AG09319 (cell line): ENCODE measurements at regions not wholly inside any gene's neighbourhood (a gene's known extent, or its start where the extent isn't known, plus 50 kb on each side); places are given as distances from the start of the nearest gene placed in this dataset.

Source experiments
- DNase-seq: peaks from one replicate; pipeline ENCODE4 v3.0.0-alpha.2; 2010; ENCODE audit warnings: low read depth; ENCODE audit errors: extremely low read depth
- CTCF ChIP-seq: IDR thresholded peaks from 2 replicates; pipeline ENCODE4 v1.5.1; 2011; ENCODE audit warnings: low read depth, mild to moderate bottlenecking, inconsistent platforms, low read length, moderate library complexity

- DNase-seq, result no peak
- no peak for TF ChIP-seq CTCF
Measured at GRCh38 chr1:243977094-243977493, 74.0 kb upstream of the ZBTB18 start.

- no peak for DNase-seq
Measured at GRCh38 chr1:243974451-243975292, 76.4 kb upstream of the ZBTB18 start.

GRCh38 chr1:243973169-243973568 is 77.9 kb upstream of the ZBTB18 start:
- DNase-seq, result no peak
- TF ChIP-seq CTCF, result no peak

More at GRCh38 chr1:243974451-243975292, 76.4 kb upstream of the ZBTB18 start:
- TF ChIP-seq CTCF, result no peak

- no peak for DNase-seq
- no peak for TF ChIP-seq CTCF
Measured at GRCh38 chr1:243970077-243970476, 81.0 kb upstream of the ZBTB18 start.

GRCh38 chr1:243968413-243968812 is 82.7 kb upstream of the ZBTB18 start:
- no peak for TF ChIP-seq CTCF
- no peak for DNase-seq

GRCh38 chr1:243964915-243965314 is 86.2 kb upstream of the ZBTB18 start:
- DNase-seq, result no peak
- no peak for TF ChIP-seq CTCF

- no peak for DNase-seq
Measured at GRCh38 chr1:243963571-243963970, 87.5 kb upstream of the ZBTB18 start.

More at GRCh38 chr1:243963571-243963970, 87.5 kb upstream of the ZBTB18 start:
- no peak for TF ChIP-seq CTCF
